Caco-2 (cell line): ENCODE measurements at regions not wholly inside any gene's neighbourhood (a gene's known extent, or its start where the extent isn't known, plus 50 kb on each side); places are given as distances from the start of the nearest gene placed in this dataset.

Experiments
- BruUV-seq: library from RNA; stranded (reverse); fragments of 400-500 nt; replicated peaks from 2 replicates; lab custom pipeline; 2021; lab: Mats Ljungman, UMichigan
- CTCF ChIA-PET: fragments of 300-600 bp; sonication (Branson Sonifier 250); formaldehyde crosslinking; loops from one replicate; lab custom pipeline; 2022; ENCODE audit warnings: antibody characterized with exemption; lab: Charles Lee
- POLR2A ChIA-PET: fragments of 300-600 bp; sonication (Branson Sonifier 250); formaldehyde crosslinking; loops from one replicate; lab custom pipeline; 2022; ENCODE audit warnings: antibody characterized with exemption; lab: Charles Lee
- DNase-seq, 2 experiments: peaks; one replicate each; pipeline versions ENCODE4 v3.0.0 to v3.0.0-alpha.2; 2020 to 2022
- H3K27me3 ChIP-seq: replicated peaks from 2 replicates; pipeline ENCODE4 v1.6.0; 2011; ENCODE audit warnings: low read length; ENCODE audit not compliant: control insufficient read depth, insufficient read depth
- H3K36me3 ChIP-seq: 2 replicates; pipeline ENCODE4 v1.5.1; 2011; ENCODE audit warnings: low read length; ENCODE audit not compliant: control insufficient read depth, insufficient read depth
- H3K4me1 ChIP-seq: fragments of 250-450 bp; sonication (Bioruptor Pico); 2 replicates; pipeline ENCODE4 v1.5.1; 2020; ENCODE audit warnings: mild to moderate bottlenecking
- H3K4me3 ChIP-seq: 2 replicates; pipeline ENCODE4 v1.5.1; 2011; ENCODE audit warnings: low read depth, mild to moderate bottlenecking, control low read depth, low read length
- H3K9me3 ChIP-seq: fragments of 250-450 bp; sonication (Bioruptor Pico); 2 replicates; pipeline ENCODE4 v1.5.1; 2020; ENCODE audit warnings: mild to moderate bottlenecking, moderate library complexity
- H3K27ac Mint-ChIP-seq: one replicate; pipeline ENCODE4 v1.8.0; 2022; ENCODE audit warnings: mixed read lengths; ENCODE audit not compliant: unreplicated experiment
- H3K27me3 Mint-ChIP-seq: one replicate; pipeline ENCODE4 v1.8.0; 2022; ENCODE audit warnings: mixed read lengths; ENCODE audit not compliant: insufficient read depth, unreplicated experiment
- H3K36me3 Mint-ChIP-seq: one replicate; pipeline ENCODE4 v1.8.0; 2022; ENCODE audit warnings: mild to moderate bottlenecking, mixed read lengths; ENCODE audit not compliant: insufficient read depth, unreplicated experiment
- H3K4me1 Mint-ChIP-seq: one replicate; pipeline ENCODE4 v1.8.0; 2022; ENCODE audit warnings: low read depth, mixed read lengths; ENCODE audit not compliant: unreplicated experiment
- H3K4me3 Mint-ChIP-seq: one replicate; pipeline ENCODE4 v1.8.0; 2022; ENCODE audit warnings: mild to moderate bottlenecking, moderate library complexity, mixed read lengths; ENCODE audit not compliant: unreplicated experiment
- H3K9me3 Mint-ChIP-seq: one replicate; pipeline ENCODE4 v1.8.0; 2022; ENCODE audit warnings: mixed read lengths; ENCODE audit not compliant: unreplicated experiment
- intact Hi-C: fragments of 100-400 bp; cut with micrococcal nuclease; formaldehyde crosslinking; loops from one replicate; pipeline ENCODE4 v1.10.0; 2022; ENCODE audit not compliant: unreplicated experiment
- TF ChIP-seq, protein P1 (sequence below), 2 experiments: fragments of 200-600 bp in 1 of 2; IDR thresholded peaks; 1 replicate in 1 of 2; 2 replicates in 1 of 2; pipeline versions ENCODE4 v1.5.1 to v1.8.0; 2011 to 2022; ENCODE audit warnings: antibody characterized with exemption in 1 of 2, control low read depth in 1 of 2, inconsistent platforms in 1 of 2, low read depth in 1 of 2, low read length in 1 of 2, mild to moderate bottlenecking in 1 of 2, moderate library complexity in 1 of 2; ENCODE audit not compliant: insufficient read depth in 1 of 2, severe bottlenecking in 1 of 2, unreplicated experiment in 1 of 2

DNA sequence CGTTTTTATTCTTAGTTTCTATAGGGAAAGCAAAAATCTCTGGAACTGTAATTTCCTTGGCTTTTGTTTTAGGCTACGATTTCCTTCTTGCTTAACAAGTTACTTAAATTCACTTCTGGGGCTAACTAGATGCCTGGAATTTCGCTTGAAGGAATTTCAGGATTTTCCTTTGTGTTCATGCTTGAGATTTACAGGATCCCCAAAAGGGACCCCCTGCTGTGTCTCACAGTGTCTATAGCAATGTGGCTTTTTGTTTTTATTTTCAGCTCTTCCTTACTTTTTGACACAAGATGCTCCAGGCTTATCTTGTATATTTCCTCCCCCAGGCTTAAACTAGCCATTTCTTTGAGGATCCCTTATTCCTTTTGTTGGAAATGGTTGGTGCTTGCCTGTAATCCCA is 95.5 kb upstream of the DPPA4 start:
- Mint-ChIP-seq H3K27ac (no peak overlapping the region), H3K9me3 (peaks cover 7% of the 10 kb centered on the region), H3K36me3 (no peaks in the 10 kb centered on the region), H3K4me3 (no peak overlapping the region), H3K4me1 (no peaks in the 10 kb centered on the region), H3K27me3 (peaks cover 3% of the 10 kb centered on the region)
- H3K27me3 ChIP-seq: no peaks in the 10 kb centered on the region
- no TSS peak for BruUV-seq
- TF ChIP-seq, protein P1, sequence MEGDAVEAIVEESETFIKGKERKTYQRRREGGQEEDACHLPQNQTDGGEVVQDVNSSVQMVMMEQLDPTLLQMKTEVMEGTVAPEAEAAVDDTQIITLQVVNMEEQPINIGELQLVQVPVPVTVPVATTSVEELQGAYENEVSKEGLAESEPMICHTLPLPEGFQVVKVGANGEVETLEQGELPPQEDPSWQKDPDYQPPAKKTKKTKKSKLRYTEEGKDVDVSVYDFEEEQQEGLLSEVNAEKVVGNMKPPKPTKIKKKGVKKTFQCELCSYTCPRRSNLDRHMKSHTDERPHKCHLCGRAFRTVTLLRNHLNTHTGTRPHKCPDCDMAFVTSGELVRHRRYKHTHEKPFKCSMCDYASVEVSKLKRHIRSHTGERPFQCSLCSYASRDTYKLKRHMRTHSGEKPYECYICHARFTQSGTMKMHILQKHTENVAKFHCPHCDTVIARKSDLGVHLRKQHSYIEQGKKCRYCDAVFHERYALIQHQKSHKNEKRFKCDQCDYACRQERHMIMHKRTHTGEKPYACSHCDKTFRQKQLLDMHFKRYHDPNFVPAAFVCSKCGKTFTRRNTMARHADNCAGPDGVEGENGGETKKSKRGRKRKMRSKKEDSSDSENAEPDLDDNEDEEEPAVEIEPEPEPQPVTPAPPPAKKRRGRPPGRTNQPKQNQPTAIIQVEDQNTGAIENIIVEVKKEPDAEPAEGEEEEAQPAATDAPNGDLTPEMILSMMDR (IDR thresholded peaks at IDR 0.05; ENCODE audit: insufficient read depth in 1 of 2, low read depth in 1 of 2, low read length in 1 of 2, severe bottlenecking in 1 of 2, unreplicated experiment in 1 of 2): no peak
- no peak overlapping the region for H3K4me3 ChIP-seq
- no peaks in the 10 kb centered on the region for H3K36me3 ChIP-seq
- CTCF ChIA-PET: no interaction called here
- no peaks in the 10 kb centered on the region for H3K9me3 ChIP-seq
- POLR2A ChIA-PET: no interaction called here
- H3K4me1 ChIP-seq: no peaks in the 10 kb centered on the region
- intact Hi-C loops: no loop called here
- no peak for DNase-seq

DNA sequence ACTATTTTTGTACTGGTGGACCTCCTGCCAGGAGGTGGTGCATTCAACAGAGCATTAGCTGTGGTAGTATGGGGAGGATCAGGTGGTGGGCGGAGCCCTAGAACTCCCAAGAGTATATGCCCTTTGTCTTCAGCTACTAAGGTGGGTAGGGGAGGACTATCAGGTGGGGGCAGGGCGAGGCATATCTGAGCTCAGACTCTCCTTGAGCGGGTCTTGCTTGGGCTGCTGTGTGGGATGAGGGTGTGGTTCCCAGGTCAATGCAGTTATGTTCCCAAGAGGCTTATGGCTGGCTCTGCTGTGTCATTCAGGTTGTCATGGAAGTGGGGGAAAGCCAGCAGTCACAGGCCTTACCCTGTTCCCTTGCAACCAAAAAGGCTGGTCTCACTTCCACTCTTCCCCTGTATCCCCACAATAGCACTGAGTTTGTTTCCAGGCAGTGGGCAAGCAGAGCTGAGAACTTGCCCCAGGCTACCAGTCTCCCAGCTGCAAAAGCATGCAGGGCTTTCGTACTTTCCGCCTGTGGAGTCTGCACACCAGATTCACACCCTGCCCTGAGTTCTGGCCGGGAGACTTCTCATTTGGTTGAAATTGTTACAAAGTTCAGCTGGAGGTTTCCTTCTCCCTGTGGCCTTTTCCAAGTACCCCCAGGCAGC is 93.7 kb upstream of the DPPA4 start:
- H3K4me1 ChIP-seq: no peaks in the 10 kb centered on the region
- no peaks in the 10 kb centered on the region for H3K27me3 ChIP-seq
- H3K4me3 Mint-ChIP-seq: no peak overlapping the region
- ChIA-PET CTCF (no interaction called here), POLR2A (no interaction called here)
- no peaks in the 10 kb centered on the region for H3K4me1 Mint-ChIP-seq
- TF ChIP-seq, protein P1 (IDR thresholded peaks at IDR 0.05; ENCODE audit: insufficient read depth in 1 of 2, low read depth in 1 of 2, low read length in 1 of 2, severe bottlenecking in 1 of 2, unreplicated experiment in 1 of 2): no peak
- H3K27me3 Mint-ChIP-seq: peaks cover 3% of the 10 kb centered on the region
- no peaks in the 10 kb centered on the region for H3K9me3 ChIP-seq
- intact Hi-C loops: no loop called here
- no peak for DNase-seq
- no peaks in the 10 kb centered on the region for H3K36me3 Mint-ChIP-seq
- H3K36me3 ChIP-seq: no peaks in the 10 kb centered on the region
- no peak overlapping the region for H3K4me3 ChIP-seq
- peaks cover 10% of the 10 kb centered on the region for H3K9me3 Mint-ChIP-seq
- BruUV-seq: no TSS peak
- no peak overlapping the region for H3K27ac Mint-ChIP-seq

DNA sequence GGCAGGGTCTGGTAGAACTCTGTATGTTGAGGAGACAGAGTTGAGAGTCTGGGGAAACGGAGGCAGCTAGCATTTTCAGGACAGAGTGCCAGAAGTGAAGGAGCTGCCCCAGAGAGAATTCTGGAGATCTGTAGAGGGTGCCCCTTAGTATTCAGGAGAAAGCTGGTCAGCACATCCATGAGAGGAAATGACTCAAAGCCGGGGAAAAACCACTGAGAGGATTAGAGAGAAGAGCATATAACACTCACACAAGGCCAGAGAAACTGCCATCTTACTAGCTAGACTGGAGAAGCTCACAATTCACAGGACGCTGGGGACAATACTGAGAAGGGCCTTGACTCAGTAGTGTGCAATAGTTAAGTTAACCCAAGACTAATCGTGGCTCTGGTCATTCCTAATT is 75.7 kb upstream of the DPPA4 start:
- DNase-seq: no peak
- ChIA-PET POLR2A (no interaction called here), CTCF (no interaction called here)
- H3K27me3 Mint-ChIP-seq: no peaks in the 10 kb centered on the region
- Histone ChIP-seq H3K4me1 (no peaks in the 10 kb centered on the region), H3K9me3 (no peaks in the 10 kb centered on the region), H3K27me3 (no peaks in the 10 kb centered on the region), H3K4me3 (no peak overlapping the region), H3K36me3 (no peaks in the 10 kb centered on the region)
- BruUV-seq: no TSS peak
- H3K4me1 Mint-ChIP-seq: no peaks in the 10 kb centered on the region
- intact Hi-C loops: no loop called here
- TF ChIP-seq, protein P1 (IDR thresholded peaks at IDR 0.05; ENCODE audit: insufficient read depth in 1 of 2, low read depth in 1 of 2, low read length in 1 of 2, severe bottlenecking in 1 of 2, unreplicated experiment in 1 of 2): no peak
- H3K9me3 Mint-ChIP-seq: peaks cover 5% of the 10 kb centered on the region
- H3K4me3 Mint-ChIP-seq: no peak overlapping the region
- H3K36me3 Mint-ChIP-seq: peaks cover 3% of the 10 kb centered on the region
- no peak overlapping the region for H3K27ac Mint-ChIP-seq
